Activated CD4-positive, alpha-beta T cell treated with anti-CD3 and anti-CD28 coated beads, Interleukin-2, amount 10 ng/mL, durations not matched to agents 7 days and 5 days (primary cell): ENCODE measurements at regions not wholly inside any gene's neighbourhood (a gene's known extent, or its start where the extent isn't known, plus 50 kb on each side); places are given as distances from the start of the nearest gene placed in this dataset.

Source experiments
- CTCF ChIA-PET: fragments of 350-600 bp; sonication (Branson Sonifier 250); formaldehyde crosslinking; loops from one replicate; lab custom pipeline; 2021; ENCODE audit warnings: antibody characterized with exemption; lab: Charles Lee
- POLR2A ChIA-PET: fragments of 350-600 bp; sonication (Branson Sonifier 250); formaldehyde crosslinking; loops from one replicate; lab custom pipeline; 2021; ENCODE audit warnings: antibody characterized with exemption; lab: Charles Lee
- DNase-seq: peaks from one replicate; pipeline ENCODE4 v3.0.0-alpha.2; 2020
- H3K27ac Mint-ChIP-seq: one replicate; pipeline ENCODE4 v1.8.0; 2021; ENCODE audit warnings: mild to moderate bottlenecking, moderate library complexity, mixed read lengths
- H3K27me3 Mint-ChIP-seq: one replicate; pipeline ENCODE4 v1.8.0; 2021; ENCODE audit warnings: mixed read lengths
- H3K36me3 Mint-ChIP-seq: one replicate; pipeline ENCODE4 v1.8.0; 2021; ENCODE audit warnings: low read depth, mixed read lengths
- H3K4me1 Mint-ChIP-seq: one replicate; pipeline ENCODE4 v1.8.0; 2021; ENCODE audit warnings: mixed read lengths
- H3K4me3 Mint-ChIP-seq: one replicate; pipeline ENCODE4 v1.8.0; 2021; ENCODE audit warnings: mild to moderate bottlenecking, moderate library complexity, mixed read lengths
- H3K9me3 Mint-ChIP-seq: one replicate; pipeline ENCODE4 v1.8.0; 2021; ENCODE audit warnings: mixed read lengths

- CTCF ChIA-PET: no interaction called here
- H3K27ac Mint-ChIP-seq: no peak overlapping the region
- H3K9me3 Mint-ChIP-seq: no peaks in the 10 kb centered on the region
Measured at GRCh38 chr4:127548990-127549925, 83.5 kb upstream of the INTU start.

GRCh38 chr4:127555106-127555505 is 77.7 kb upstream of the INTU start:
- no peaks in the 10 kb centered on the region for H3K4me1 Mint-ChIP-seq
- H3K27me3 Mint-ChIP-seq: no peaks in the 10 kb centered on the region
- no peak overlapping the region for H3K27ac Mint-ChIP-seq
- no peak for DNase-seq
- H3K36me3 Mint-ChIP-seq: no peaks in the 10 kb centered on the region
- ChIA-PET CTCF (no interaction called here), POLR2A (no interaction called here)
- no peak overlapping the region for H3K4me3 Mint-ChIP-seq
- H3K9me3 Mint-ChIP-seq: no peaks in the 10 kb centered on the region

More at GRCh38 chr4:127548990-127549925, 83.5 kb upstream of the INTU start:
- Mint-ChIP-seq H3K36me3 (no peaks in the 10 kb centered on the region), H3K4me1 (no peaks in the 10 kb centered on the region), H3K4me3 (no peak overlapping the region), H3K27me3 (no peaks in the 10 kb centered on the region)
- no peak for DNase-seq
- POLR2A ChIA-PET: no interaction called here

GRCh38 chr4:127558088-127558487 is 74.7 kb upstream of the INTU start:
- ChIA-PET CTCF (no interaction called here), POLR2A (no interaction called here)
- Mint-ChIP-seq H3K27ac (no peak overlapping the region), H3K4me1 (no peaks in the 10 kb centered on the region), H3K36me3 (no peaks in the 10 kb centered on the region), H3K27me3 (no peaks in the 10 kb centered on the region), H3K4me3 (no peak overlapping the region), H3K9me3 (no peaks in the 10 kb centered on the region)
- DNase-seq: no peak

- Mint-ChIP-seq H3K4me1 (no peaks in the 10 kb centered on the region), H3K27me3 (no peaks in the 10 kb centered on the region), H3K36me3 (no peaks in the 10 kb centered on the region), H3K27ac (no peak overlapping the region), H3K4me3 (no peak overlapping the region), H3K9me3 (no peaks in the 10 kb centered on the region)
- no peak for DNase-seq
- CTCF ChIA-PET: no interaction called here
- POLR2A ChIA-PET: no interaction called here
Measured at GRCh38 chr4:127558489-127559407, 74.0 kb upstream of the INTU start.

GRCh38 chr4:127559981-127560380 is 72.8 kb upstream of the INTU start:
- no peaks in the 10 kb centered on the region for H3K36me3 Mint-ChIP-seq
- H3K4me3 Mint-ChIP-seq: no peak overlapping the region
- DNase-seq: no peak
- H3K9me3 Mint-ChIP-seq: no peaks in the 10 kb centered on the region
- no peaks in the 10 kb centered on the region for H3K27me3 Mint-ChIP-seq
- ChIA-PET POLR2A (no interaction called here), CTCF (no interaction called here)
- H3K4me1 Mint-ChIP-seq: no peaks in the 10 kb centered on the region
- H3K27ac Mint-ChIP-seq: no peak overlapping the region

GRCh38 chr4:127560755-127561154 is 72.0 kb upstream of the INTU start:
- Mint-ChIP-seq H3K4me3 (no peak overlapping the region), H3K36me3 (no peaks in the 10 kb centered on the region), H3K27me3 (no peaks in the 10 kb centered on the region), H3K9me3 (no peaks in the 10 kb centered on the region), H3K27ac (no peak overlapping the region), H3K4me1 (no peaks in the 10 kb centered on the region)
- POLR2A ChIA-PET: no interaction called here
- no peak for DNase-seq
- CTCF ChIA-PET: no interaction called here

GRCh38 chr4:127574643-127575042 is 58.1 kb upstream of the INTU start:
- no peaks in the 10 kb centered on the region for H3K4me1 Mint-ChIP-seq
- CTCF ChIA-PET: no interaction called here
- H3K27ac Mint-ChIP-seq: no peak overlapping the region

GRCh38 chr4:127575888-127576287 is 56.9 kb upstream of the INTU start:
- CTCF ChIA-PET: no interaction called here

More at GRCh38 chr4:127574643-127575042, 58.1 kb upstream of the INTU start:
- POLR2A ChIA-PET: no interaction called here
- Mint-ChIP-seq H3K9me3 (no peaks in the 10 kb centered on the region), H3K36me3 (no peaks in the 10 kb centered on the region), H3K4me3 (no peak overlapping the region), H3K27me3 (no peaks in the 10 kb centered on the region)
- no peak for DNase-seq

GRCh38 chr4:127578491-127578890 is 54.3 kb upstream of the INTU start:
- Mint-ChIP-seq H3K27me3 (no peaks in the 10 kb centered on the region), H3K4me3 (no peak overlapping the region), H3K27ac (no peak overlapping the region), H3K4me1 (no peaks in the 10 kb centered on the region), H3K36me3 (no peaks in the 10 kb centered on the region), H3K9me3 (no peaks in the 10 kb centered on the region)
- CTCF ChIA-PET: no interaction called here
- POLR2A ChIA-PET: no interaction called here
- no peak for DNase-seq

More at GRCh38 chr4:127575888-127576287, 56.9 kb upstream of the INTU start:
- Mint-ChIP-seq H3K27me3 (no peaks in the 10 kb centered on the region), H3K4me1 (no peaks in the 10 kb centered on the region), H3K27ac (no peak overlapping the region), H3K4me3 (no peak overlapping the region), H3K9me3 (no peaks in the 10 kb centered on the region), H3K36me3 (no peaks in the 10 kb centered on the region)
- no peak for DNase-seq
- POLR2A ChIA-PET: no interaction called here

- Mint-ChIP-seq H3K36me3 (no peaks in the 10 kb centered on the region), H3K9me3 (no peaks in the 10 kb centered on the region), H3K27me3 (no peaks in the 10 kb centered on the region), H3K4me1 (no peaks in the 10 kb centered on the region), H3K27ac (no peak overlapping the region), H3K4me3 (no peak overlapping the region)
- POLR2A ChIA-PET: no interaction called here
- CTCF ChIA-PET: no interaction called here
- no peak for DNase-seq
Measured at GRCh38 chr4:127578967-127579366, 53.8 kb upstream of the INTU start.

- no peaks in the 10 kb centered on the region for H3K27me3 Mint-ChIP-seq
- H3K4me1 Mint-ChIP-seq: no peaks in the 10 kb centered on the region
- no peak overlapping the region for H3K27ac Mint-ChIP-seq
- H3K9me3 Mint-ChIP-seq: no peaks in the 10 kb centered on the region
- H3K36me3 Mint-ChIP-seq: no peaks in the 10 kb centered on the region
- H3K4me3 Mint-ChIP-seq: no peak overlapping the region
- POLR2A ChIA-PET: no interaction called here
- no peak for DNase-seq
- CTCF ChIA-PET: no interaction called here
Measured at GRCh38 chr4:127579821-127580220, 52.9 kb upstream of the INTU start.

- CTCF ChIA-PET: no interaction called here
Measured at GRCh38 chr4:127580300-127580699, 52.5 kb upstream of the INTU start.

GRCh38 chr4:127580891-127581290 is 51.9 kb upstream of the INTU start:
- H3K27ac Mint-ChIP-seq: no peak overlapping the region
- H3K4me3 Mint-ChIP-seq: no peak overlapping the region
- no peaks in the 10 kb centered on the region for H3K27me3 Mint-ChIP-seq
- ChIA-PET CTCF (no interaction called here), POLR2A (no interaction called here)
- H3K4me1 Mint-ChIP-seq: no peaks in the 10 kb centered on the region
- no peak for DNase-seq
- no peaks in the 10 kb centered on the region for H3K9me3 Mint-ChIP-seq
- H3K36me3 Mint-ChIP-seq: no peaks in the 10 kb centered on the region

More at GRCh38 chr4:127580300-127580699, 52.5 kb upstream of the INTU start:
- H3K4me3 Mint-ChIP-seq: no peak overlapping the region
- DNase-seq: no peak
- POLR2A ChIA-PET: no interaction called here
- no peaks in the 10 kb centered on the region for H3K36me3 Mint-ChIP-seq
- no peaks in the 10 kb centered on the region for H3K27me3 Mint-ChIP-seq
- no peak overlapping the region for H3K27ac Mint-ChIP-seq
- H3K4me1 Mint-ChIP-seq: no peaks in the 10 kb centered on the region
- H3K9me3 Mint-ChIP-seq: no peaks in the 10 kb centered on the region
